HG03565 (cell line): ENCODE measurements at regions not wholly inside any gene's neighbourhood (a gene's known extent, or its start where the extent isn't known, plus 50 kb on each side); places are given as distances from the start of the nearest gene placed in this dataset.

Experiments
- ATAC-seq: cut with Tn5 transposase; IDR thresholded peaks from one replicate; pipeline ENCODE4 v1.9.1; 2021; ENCODE audit warnings: mild to moderate bottlenecking, moderate library complexity; ENCODE audit not compliant: unreplicated experiment

- ATAC-seq, result no peak
Measured at GRCh38 chr12:125470838-125471783, 405.9 kb downstream of the AACS start.

DNA sequence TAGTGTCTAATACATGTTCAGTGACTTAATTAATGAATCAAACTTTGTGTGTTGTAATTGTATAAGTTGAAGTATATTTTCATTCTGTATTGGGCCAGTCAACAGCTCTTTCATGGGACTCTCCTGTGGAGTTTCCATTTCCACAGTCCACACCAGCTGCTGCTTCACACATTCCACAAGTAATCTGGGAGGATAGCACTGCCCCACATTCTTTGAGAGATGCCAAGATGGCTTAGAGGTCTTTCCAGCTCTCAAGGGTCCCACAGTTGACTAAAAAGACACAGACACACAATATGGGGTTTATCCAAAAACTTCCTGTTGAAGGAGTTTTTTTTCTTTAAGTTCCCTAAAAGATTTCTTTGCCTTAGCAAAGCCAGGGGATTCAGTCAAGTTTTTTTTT lies 408.3 kb downstream of the AACS start:
- no peak for ATAC-seq

DNA sequence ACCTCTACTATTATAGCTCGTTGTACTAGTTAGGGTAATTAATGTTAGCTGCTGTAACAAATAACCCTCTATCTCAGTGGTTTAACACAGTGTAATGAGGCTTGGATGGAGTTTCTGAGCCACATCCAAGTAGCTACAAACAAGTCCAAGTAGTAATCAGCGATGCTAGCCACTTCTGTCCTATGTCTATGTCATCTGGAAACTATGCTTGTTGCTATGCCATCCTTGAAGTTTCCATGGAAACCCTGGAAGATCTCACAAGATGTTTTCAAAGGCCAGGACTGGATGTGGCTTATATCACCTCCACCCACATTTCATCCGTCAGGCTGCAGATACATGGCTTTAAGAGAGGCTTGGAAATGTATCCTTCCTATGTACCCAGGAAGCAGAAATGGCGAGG lies 422.1 kb downstream of the AACS start:
- no peak for ATAC-seq

- ATAC-seq, result no peak
Measured at GRCh38 chr12:125491553-125491952, 426.3 kb downstream of the AACS start.

DNA sequence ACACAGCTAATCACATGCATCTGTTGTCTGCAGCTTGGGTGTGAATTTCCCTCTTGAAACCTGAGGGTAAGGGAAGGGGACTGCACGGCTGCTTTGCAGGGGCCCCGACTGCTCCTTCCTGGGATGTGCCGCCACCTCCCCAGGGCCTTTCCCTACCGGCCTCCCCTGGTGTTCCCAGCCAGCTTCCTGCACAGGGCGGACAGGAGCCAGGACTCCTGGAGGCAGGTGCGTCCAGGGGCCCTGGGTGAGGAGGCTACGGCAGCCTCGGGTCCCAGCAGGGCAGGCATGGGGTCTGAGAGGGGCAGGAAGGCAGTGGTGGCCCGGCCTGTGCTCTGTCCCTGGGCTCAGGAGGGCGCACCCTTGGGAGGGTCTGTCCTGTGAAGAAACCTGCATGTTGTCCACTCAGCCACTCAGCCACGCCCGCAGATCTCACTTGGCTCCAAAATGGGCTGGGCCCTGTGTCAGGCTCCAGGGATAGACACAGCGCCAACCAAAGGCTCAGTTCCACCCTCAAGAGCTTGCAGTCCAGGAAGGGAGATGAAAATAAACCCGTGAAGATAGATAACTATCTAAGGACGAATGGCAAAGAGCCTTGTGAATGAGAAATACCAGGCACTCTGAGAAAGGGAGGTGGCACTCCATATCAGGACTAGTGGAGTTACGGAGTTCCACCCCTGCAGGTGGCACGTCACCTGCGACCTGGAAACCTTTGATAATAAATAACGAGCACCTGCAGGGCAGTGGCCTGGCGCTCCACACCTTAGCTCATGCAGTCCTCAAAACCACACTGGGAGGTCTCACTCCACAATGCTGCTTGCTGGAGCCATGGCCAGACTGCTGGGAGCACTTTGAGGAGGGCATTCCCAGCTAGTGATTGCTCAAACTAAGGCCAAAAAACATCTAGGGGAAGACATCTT lies 427.4 kb downstream of the AACS start:
- ATAC-seq, result no peak

DNA sequence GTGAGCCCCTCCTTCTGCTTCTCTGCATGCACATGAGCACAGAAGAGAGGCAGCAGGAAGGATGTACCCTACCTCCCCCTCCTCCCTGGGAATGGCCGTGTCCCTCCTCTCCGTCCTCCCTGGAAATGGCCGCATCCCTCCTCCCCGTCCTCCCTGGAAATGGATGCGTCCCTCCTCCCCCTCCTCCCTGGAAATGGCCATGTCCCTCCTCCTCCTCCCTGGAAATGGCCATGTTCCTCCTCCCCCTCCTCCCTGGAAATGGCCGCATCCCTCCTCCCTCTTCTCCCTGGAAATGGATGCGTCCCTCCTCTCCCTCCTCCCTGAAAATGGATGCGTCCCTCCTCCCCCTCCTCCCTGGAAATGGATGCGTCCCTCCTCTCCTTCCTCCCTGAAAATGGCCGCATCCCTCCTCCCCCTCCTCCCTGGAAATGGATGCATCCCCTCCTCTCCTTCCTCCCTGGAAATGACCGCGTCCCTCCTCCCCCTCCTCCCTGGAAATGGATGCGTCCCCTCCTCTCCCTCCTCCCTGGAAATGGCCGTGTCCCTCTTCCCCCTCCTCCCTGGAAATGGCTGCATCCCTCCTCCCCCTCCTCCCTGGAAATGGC lies 428.6 kb downstream of the AACS start:
- ATAC-seq, result no peak

DNA sequence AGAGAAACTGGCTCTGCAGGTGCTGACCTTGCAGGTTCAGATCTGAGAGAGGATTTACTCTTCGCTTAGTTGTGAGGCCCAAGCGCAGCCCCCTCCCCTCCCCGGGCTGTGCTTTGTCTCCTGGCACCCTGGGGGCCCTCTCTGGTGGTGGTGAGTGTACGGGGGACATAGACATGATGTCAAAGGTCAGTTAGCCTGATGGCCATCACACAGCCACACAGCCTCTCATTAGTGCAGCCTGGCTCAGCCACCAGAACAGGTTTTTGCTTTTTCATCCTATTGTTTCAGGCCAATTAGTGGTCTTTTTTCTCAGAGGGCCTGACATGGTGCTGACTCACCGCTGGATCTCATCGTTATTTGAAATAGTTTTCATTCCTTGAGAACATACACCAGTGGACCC lies 437.9 kb downstream of the AACS start:
- ATAC-seq, result no peak

DNA sequence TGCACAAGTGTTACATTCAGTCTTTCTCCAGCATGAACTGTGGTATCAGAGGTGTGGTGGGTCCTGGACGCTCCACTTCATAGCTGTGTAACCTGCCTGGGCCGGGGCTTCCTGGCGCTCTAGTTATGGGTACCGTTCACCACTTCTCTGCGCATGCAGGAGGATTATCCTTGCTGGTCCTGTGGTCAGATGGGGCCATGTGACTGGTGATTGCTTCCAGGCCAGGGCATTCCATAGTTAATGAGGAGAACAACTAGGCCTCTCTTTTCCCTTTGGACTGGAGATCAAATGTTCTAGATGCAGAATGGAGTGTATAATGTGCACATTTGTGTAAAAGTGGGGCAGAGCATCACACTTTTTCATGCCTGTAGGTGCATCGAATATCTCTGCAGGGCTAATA lies 444.0 kb downstream of the AACS start:
- ATAC-seq, result no peak

DNA sequence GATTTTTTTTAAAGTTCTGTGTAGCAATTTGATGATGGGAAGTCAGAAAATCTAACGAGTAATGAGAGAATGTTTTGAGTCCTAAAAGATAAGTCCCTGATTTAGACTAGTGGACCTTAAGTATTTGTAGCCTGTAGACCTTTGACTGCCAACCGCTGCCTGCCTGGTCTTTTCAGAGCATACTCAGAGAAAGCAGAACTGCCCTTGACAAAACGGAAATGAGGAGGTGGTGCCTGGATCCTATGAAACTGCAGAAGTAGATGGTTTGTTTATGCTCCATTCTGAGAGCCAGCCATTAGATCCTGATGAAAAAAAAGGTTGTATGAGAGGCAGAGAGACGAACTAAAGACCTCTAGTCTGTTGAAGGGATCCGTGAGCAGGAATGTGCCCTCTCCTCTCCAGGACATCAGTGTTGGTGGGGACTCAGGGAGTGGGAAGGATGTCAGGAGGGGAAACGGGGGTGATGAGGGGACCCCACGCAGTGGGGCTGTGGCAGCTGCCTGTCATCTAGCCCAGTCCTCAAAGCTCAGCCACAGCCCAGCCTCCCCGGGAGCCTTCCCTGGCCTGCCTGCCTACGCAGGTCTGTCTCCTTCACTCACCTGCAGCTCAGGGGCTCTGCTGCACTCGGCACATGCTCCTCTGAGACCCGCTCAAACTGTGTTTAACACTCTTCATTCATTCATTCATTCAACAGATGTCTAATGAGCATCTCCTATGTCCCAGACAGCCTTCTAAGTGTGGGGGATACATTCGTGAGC lies 447.5 kb downstream of the AACS start:
- ATAC-seq, result no peak

- no peak for ATAC-seq
Measured at GRCh38 chr12:125515887-125516286, 450.7 kb downstream of the AACS start.

DNA sequence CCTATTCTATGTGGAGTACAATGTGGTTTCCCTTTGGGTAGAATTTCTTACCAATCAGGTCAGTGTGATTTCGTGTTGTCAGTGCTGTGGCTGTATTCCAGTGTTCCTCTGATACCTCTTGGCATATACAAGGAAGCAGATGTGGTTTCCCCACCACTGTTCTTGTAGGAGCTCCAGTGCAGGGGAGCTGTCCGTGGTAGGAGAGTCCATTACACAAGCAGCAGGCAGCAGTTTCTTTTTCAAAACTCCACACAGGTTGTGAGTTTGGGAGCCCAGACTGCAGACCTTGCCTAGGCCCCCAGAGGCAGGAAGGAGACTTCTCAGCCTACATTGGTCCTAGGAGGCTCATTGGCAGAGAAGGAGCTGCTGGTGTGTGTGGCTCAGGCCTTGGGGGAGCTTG lies 452.8 kb downstream of the AACS start:
- no peak for ATAC-seq

DNA sequence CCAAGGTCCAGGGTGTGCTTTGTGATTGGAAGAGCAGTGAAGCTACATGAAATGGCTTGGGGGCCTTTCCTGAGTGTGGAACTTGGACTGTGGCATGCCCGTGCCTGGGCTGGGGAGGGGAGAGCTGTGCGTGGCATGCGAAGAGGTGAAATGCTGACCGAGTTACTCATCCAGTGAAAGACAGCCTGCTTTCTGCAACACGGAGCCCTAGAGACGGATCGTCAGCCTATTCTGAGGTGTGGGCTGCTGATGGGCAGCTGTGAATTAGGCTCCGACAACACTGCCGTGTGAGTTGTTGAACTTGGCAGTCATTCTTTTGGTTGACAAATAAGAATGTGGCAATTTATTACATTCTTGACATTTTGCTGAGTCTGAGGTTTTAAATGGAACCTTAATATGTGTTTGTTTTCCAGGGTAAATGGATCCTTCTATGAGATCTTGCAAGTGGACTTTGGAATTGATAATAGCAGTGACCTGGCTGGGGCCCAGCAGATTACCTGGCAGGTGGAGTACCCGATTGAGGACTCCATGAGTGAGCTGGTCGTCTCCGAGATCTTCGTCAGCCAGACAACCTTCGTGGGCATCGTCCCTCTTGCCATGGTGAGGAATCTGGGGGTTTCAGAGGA lies 453.9 kb downstream of the AACS start:
- no peak for ATAC-seq

- no peak for ATAC-seq
Measured at GRCh38 chr12:125525879-125526278, 460.6 kb downstream of the AACS start.

DNA sequence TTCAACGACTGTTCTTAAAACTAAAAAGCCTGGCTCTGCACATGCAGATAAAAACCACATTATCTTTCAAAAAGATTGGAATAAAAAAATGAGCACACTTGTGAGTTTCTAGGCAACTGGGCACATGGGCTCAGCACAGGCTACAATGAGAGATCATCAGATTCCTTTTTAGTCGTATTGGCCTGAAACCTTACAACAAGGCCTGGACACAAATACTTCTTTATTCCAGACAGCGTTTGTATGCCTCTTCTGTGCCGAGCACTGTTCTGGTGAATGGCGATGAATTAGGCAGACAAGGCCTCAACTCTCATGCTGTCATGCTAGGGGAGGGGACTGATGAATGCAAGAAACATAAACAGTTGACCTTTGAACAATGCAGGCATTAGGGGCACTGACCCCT lies 463.0 kb downstream of the AACS start:
- ATAC-seq, result no peak

DNA sequence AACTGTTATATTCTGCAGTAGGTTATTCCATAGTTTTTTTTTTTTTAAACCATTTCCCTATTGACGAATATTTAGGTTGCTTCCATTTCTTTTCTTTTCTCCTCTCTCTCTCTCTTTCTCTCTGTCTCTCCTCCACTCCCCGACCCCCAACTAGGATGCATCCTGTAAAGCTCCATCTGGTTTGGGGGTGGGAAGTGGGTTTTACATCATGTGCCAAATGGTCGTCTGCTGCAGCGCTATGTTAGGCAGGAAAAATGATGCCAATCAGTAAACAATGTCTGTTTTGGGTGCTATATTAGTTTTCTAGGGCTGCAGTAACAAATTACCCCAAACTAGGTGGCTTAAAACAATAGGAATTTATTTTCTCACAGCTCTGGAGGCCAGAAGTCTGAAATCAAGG lies 465.0 kb downstream of the AACS start:
- ATAC-seq, result no peak

DNA sequence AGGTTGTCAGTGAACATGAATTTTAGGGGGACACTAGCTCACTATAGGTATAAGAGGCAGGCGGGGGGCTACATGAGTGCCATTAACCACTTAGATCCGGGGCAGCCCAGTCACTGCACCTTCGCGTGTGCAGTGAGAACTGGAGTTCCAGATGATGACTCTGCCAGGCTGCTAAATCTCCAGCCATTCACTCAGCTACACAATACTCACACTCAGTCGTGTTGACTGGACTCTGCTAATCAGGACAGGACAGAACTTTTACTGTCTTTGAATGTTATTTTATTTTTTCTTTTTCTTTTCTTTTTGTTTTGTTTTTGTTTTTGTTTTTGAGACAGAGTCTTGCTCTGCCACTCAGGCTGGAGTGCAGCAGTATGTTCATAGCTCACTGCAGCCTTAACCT lies 465.6 kb downstream of the AACS start:
- no peak for ATAC-seq

- no peak for ATAC-seq
Measured at GRCh38 chr12:125531574-125531973, 466.3 kb downstream of the AACS start.

- peak; percentile 60 for ATAC-seq
Measured at GRCh38 chr12:125533434-125534029, 468.3 kb downstream of the AACS start.

- ATAC-seq, result no peak
Measured at GRCh38 chr12:125538401-125539199, 473.4 kb downstream of the AACS start.
